ENCODE measurements at regions not wholly inside any gene's neighbourhood (a gene's known extent, or its start where the extent isn't known, plus 50 kb on each side); places are given as distances from the start of the nearest gene placed in this dataset.

GRCh38 chr6:145283856-145284255 is 451.5 kb downstream of the EPM2A start:
- TF ChIP-seq CTCF (conservative IDR thresholded peaks at IDR 0.05; ENCODE audit: low read depth in 2 of 2) (no peak), EZH2 (IDR thresholded peaks at IDR 0.05; ENCODE audit: low read depth, unreplicated experiment) (no peak), NANOG (IDR thresholded peaks at IDR 0.05; ENCODE audit: borderline replicate concordance) (no peak), POLR2AphosphoS5 (IDR thresholded peaks at IDR 0.05; ENCODE audit: low read depth) (no peak), ZNF114 (CRISPR knock-in tag; IDR thresholded peaks at IDR 0.05) (no peak), EZH2phosphoT487 (IDR thresholded peaks at IDR 0.05; ENCODE audit: unreplicated experiment) (no peak), REST (IDR thresholded peaks at IDR 0.05; ENCODE audit: unreplicated experiment) (no peak), ETS1 (IDR thresholded peaks at IDR 0.05) (no peak), ZNF462 (CRISPR knock-in tag; IDR thresholded peaks at IDR 0.05) (no peak), CREB1 (CRISPR knock-in tag; IDR thresholded peaks at IDR 0.05; ENCODE audit: low read depth) (no peak), ZNF331 (CRISPR knock-in tag; IDR thresholded peaks at IDR 0.05; ENCODE audit: low read depth) (no peak)

Measured in GM23338 (cell line).